Transverse colon (tissue), 3 donors: ENCODE measurements at regions not wholly inside any gene's neighbourhood (a gene's known extent, or its start where the extent isn't known, plus 50 kb on each side); places are given as distances from the start of the nearest gene placed in this dataset.

Source experiments
- POLR2A ChIP-seq: fragments of 450-650 bp; IDR thresholded peaks from one replicate; pipeline ENCODE4 v1.6.1; 2016; ENCODE audit warnings: antibody characterized with exemption, mild to moderate bottlenecking, moderate library complexity
- POLR2AphosphoS5 ChIP-seq, 3 donors: sonication (generic); formaldehyde crosslinking; IDR thresholded peaks; one replicate each; pipeline ENCODE4 v1.6.1; 2016; ENCODE audit warnings: antibody characterized with exemption in 3 of 3

DNA sequence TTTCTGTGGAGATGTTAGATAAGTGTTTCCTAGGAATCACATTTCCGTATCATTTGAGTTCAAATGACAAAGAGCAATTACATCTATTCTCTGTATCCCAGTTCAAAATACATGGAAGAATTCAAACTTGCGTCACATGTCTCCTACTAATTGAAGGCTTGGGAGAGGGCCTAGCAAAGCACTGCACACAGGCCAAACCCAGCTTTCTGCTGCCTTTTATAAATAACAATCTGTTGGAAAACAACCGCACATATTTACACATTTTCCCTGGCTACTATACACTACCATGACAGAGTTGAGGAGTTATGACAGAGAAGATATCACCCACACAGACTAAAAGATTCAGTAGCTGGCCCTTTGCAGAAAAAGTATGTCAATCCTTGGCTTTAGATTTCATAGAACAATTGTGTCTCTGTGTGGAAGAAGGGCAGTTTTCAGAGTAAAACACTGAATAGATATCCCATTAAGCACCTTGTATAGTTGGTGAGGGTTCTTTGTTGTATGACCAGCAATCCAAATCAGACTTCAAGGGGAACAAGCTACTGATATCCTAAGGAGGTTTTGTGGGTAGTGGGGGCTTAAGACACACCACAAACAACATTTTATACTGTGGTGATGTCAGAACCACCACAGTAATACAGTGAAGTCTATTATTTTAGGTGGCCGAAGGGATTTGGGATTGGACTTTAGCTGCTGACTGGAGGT is 861.3 kb downstream of the CCDC85A start:
- TF ChIP-seq POLR2AphosphoS5 (IDR thresholded peaks at IDR 0.05) (no peak), POLR2A (no peak)
